T follicular helper cell (primary cell): ENCODE measurements at regions not wholly inside any gene's neighbourhood (a gene's known extent, or its start where the extent isn't known, plus 50 kb on each side); places are given as distances from the start of the nearest gene placed in this dataset.

Source experiments
- DNase-seq: peaks from one replicate; pipeline ENCODE4 v3.0.0-alpha.2; 2020; ENCODE audit warnings: low read depth

DNA sequence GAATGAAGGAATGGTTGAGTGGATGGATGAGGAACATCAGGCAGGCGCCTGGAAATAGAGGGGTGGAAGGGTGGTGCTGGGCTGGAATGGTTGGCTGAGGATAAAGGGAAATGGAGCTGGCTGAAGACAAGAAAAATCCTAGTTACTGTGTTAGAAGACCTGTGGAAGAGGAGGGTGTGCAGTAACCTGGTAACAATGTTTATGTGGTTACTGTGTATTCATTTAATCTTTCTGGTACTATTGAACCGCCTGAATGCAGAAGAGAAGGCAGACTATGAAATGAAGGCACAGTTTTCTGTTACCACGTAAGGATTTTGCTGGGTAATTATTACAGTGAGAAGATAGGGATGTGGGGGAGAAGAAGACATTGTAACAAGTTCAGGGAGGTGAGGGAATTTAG, 110.3 kb upstream of the MGAT5 start:
- no peak for DNase-seq

DNA sequence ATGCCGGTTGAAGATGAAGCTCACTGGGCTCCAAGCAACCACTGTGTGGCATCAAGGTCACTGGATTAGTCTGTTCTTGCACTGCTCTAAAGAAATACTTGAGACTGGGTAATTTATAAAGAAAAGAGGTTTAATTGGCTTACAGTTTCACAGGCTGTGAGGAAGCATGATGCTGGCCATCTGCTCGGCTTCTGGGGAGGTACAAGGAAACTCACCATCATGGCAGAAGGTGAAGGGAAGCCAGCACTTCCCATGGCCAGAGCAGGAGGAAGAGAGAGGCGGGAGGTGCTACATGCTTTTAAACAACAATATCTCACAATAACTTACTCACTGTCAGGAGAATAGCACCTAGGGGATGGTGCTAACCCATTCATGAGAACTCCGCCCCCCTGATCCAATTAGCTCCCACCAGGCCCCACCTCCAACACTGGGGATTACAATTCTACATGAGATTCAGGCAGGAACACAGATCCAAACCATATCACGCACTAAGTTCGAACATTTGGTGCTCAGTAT, 109.7 kb upstream of the MGAT5 start:
- no peak for DNase-seq

GRCh38 chr2:134144651-134145050, 109.2 kb upstream of the MGAT5 start:
- DNase-seq, result no peak

- no peak for DNase-seq
These were observed 108.4 kb upstream of the MGAT5 start for GRCh38 chr2:134145519-134145918.

GRCh38 chr2:134146161-134146560, 107.7 kb upstream of the MGAT5 start:
- DNase-seq, result no peak

DNA sequence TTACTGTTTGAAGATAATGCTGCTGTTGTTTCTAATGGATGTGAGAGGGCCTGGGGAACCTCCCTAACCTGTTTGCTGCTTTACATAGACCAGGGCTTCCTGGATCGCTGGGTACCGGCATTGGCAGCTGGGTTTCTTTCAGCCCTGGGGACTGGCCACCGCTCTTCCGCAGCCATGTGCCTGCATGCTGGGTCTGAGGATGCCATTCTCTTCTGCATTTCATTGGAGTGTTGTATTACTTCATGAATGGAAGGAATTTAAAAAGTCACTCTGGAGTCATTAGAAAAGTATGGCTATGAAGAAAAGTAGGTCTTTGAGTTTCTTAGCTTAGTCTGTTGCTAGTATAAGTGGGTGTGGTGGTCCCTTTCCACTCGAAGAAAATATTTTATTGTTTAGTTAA, 107.3 kb upstream of the MGAT5 start:
- no peak for DNase-seq

DNA sequence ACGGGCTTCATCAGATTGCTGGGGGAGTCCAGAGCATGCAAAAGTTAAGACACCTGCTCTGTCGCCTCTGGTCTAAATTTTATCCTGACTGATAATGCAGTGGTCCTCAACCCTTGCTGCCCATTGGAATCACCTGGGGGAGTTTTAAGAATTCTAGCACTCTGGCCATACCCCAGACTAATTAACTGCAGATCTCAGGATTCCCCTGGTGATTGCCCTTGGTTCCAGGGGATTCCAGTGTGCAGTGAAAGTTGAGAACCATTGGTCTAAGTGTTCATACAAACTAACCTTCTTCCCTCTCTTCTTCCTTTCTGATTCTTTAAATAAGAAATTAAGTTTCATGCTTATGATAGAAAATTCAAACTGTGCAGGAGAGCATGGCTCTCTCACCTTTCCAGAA, 105.7 kb upstream of the MGAT5 start:
- DNase-seq, result no peak

DNA sequence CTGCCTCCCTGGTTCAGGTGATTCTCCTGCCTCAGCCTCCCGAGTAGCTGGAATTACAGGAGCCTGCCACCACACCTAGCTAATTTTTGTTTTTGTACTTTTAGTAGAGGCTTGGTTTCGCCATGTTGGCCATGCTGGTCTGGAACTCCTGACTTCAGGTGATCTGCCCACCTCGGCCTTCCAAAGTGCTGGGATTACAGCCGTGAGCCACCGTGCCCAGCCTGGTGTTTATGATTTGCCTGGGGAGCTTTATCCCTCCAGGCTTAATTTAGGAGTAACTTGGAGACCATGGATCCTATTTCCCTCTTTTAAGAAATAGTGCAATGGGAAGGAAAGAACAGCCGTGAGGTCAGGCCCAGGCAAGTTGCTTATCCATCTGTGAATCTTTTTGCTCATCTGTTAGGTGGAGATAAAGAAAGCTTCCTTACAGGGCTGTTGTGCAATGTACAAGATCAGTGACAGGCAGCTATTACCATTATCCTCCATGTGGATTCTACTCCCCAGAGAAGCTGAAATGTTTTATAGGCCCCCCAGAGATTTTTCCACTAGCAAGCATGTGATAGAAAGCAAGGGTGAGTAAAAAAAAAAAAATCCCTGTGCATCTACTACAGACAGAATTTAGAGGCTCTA, 104.9 kb upstream of the MGAT5 start:
- DNase-seq, result no peak

DNA sequence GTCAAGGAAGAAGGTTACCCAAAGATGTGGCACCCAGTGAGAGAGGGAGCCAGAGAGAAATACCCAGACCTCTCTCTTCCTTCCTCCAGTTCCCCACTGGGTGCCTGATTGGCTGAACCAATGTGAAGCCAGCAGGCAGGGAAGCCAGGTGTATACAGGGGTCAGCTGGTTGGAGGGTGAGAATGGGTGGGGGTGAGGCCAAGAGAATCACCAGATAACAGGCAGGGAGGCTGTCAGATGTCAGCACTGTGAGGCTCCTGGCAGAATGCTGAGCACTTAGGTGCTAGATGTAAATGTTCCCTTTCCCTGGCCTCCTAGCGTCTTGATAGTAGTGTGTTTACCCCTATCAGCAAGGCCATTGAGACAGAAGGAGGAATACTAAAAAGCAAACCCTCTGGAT, 104.0 kb upstream of the MGAT5 start:
- no peak for DNase-seq

GRCh38 chr2:134150760-134151159, 103.1 kb upstream of the MGAT5 start:
- no peak for DNase-seq

DNA sequence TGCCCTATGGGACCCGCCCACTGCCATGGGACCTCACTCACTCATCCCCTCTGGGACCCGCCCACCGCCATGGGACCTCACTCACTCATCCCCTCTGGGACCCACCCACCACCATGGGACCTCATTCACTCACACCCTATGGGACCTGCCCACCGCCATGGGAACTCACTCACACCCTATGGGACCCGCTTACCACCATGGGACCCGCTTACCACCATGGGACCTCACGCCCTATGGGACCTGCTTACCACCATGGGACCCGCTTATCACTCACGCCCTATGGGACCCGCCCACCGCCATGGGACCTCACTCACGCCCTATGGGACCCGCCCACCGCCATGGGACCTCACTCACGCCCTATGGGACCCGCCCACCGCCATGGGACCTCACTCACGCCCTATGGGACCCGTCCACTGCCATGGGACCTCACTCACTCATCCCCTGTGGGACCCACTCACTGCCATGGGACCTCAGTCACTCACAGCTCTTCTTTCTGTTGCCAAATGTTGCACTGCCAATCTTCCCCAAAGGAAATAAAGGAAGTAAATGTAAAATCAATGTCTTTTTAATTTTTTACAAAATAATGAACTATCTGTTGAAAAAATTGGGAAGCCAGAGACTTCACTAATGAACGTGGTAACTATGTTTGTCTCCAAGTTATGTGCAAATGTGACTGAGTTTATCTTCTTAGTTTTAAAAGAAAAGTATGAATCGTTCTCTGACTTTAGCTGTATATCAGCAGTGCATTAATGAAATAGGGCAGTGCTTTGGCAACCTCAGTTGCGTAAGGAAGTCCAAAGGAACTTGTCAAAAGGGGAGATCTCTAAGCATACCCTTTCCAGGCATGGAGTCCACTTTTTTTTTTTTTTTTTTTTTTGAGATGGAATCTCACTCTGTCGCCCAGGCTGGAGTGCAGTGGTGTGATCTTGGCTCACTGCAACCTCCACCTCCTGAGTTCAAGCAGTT, 101.5 kb upstream of the MGAT5 start:
- DNase-seq, result no peak

- no peak for DNase-seq
These were observed 100.5 kb upstream of the MGAT5 start for GRCh38 chr2:134153294-134153880.

DNA sequence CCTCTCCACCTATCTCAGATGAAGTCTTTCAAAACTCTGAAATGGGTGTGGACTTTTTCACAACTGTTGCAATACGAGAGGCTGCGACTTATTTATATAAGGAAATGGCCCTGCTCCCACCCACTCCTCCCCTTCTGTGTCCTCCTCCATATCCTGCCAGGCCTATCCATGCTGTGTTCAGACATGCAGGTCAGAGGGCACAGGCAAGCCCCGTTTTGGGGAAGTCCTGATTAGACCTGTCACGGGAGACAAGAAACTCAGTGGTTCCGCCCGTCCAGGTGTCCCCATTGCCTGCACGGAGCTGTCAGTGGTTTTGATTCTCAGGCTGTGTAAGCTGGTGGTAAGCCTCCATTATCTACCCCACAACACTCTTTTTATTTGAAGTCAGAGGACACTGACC, 99.6 kb upstream of the MGAT5 start:
- DNase-seq, result no peak

DNA sequence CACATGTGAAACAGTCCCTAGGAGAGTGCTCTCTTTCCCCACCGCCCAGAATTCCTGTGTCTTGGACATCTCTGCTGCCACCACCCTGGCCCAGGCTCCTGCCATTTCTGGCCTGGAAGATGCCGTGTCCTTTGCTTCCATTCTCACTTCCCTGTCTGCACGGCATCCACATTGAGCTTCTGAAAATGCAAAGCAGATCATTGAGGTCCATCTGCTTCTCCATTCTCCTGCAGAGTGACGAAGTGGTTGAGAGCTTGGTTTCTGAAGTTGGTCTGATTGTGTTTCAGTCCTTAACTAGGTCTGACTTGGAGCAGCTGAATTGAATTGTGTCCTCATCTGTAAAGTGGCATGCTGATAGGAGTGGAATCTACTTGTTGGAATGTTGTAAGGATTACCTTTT, 98.7 kb upstream of the MGAT5 start:
- DNase-seq, result no peak

DNA sequence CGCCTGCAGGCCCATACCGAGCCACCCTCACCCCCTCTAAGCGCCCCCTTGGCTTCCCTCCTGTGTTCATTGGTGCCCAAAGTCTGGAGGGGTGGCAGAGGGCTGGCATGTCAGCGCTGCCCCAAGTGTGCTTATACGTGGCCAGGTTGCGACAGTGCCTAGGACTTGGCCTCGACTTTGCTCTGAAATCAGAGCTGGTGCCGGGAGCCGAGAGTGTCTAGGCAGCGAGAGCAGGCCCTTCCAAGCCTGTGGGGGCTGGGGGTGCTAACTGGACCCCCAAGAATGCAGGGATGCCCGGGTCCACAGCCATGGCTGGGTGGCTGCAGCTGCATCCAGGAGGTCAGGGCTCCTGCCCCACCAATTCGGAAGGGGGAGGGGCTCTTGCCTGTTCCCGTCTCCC, 95.6 kb upstream of the MGAT5 start:
- DNase-seq, result no peak

GRCh38 chr2:134161170-134161547, 92.7 kb upstream of the MGAT5 start:
- no peak for DNase-seq

DNA sequence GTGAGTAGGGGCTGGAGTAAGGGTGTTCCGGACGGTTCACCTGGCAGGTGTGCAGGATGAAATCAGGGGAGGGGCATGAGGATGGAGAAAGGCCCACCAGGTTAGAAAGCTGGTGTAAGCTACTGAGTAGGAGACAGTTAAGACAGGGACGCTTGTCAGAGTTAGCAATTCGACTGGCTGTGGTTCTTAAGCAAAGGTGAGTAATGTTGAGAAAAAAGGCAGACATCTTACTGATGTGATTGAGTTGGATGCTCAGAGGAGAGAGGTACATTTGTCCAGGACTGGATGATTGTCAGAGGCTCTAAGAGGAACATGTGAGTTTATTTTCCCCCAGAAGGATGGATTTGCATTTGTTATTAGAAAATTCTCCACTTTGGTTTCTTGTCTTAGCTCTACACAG, 90.5 kb upstream of the MGAT5 start:
- no peak for DNase-seq

DNA sequence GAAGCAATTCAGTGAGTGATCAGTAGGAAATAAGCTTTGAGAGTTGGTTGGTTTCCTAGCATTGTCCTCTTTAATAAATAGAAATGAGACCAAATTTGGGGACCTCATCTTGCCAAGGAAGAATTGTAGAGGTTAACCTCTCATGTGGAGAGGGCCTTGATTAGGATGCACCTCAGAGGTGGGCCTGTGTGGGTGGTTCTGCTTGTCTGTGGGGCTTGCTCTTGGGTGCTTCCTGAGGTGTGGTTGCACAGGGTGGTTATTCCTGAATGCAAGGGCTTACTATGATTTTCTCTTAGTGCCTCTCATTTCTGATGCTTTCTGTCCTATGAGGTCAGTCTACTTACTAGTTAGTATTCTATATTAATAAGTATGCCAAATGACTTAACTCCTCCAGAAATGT, 89.6 kb upstream of the MGAT5 start:
- DNase-seq, result no peak

DNA sequence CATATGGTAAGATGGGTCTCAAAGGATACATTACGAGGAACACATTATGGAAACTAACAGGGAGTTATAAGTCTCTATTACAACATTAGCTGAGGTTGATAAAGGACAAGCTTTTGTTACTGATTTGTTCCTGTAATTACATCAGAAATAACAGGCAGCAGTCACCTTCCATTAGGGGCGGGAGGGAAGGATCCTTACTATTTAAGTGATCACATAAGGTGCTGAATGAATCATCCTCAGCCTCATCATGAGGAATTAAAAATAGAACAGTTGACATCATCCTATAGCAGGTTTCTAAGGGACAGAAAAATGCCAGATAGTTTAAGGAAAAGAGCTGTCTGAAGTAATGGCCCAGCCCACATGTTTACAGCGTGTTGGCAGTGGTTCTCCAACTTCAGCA, 86.9 kb upstream of the MGAT5 start:
- DNase-seq, result no peak

GRCh38 chr2:134169788-134170187, 84.1 kb upstream of the MGAT5 start:
- no peak for DNase-seq

- DNase-seq, result no peak
These were observed 83.6 kb upstream of the MGAT5 start for GRCh38 chr2:134170294-134170693.

DNA sequence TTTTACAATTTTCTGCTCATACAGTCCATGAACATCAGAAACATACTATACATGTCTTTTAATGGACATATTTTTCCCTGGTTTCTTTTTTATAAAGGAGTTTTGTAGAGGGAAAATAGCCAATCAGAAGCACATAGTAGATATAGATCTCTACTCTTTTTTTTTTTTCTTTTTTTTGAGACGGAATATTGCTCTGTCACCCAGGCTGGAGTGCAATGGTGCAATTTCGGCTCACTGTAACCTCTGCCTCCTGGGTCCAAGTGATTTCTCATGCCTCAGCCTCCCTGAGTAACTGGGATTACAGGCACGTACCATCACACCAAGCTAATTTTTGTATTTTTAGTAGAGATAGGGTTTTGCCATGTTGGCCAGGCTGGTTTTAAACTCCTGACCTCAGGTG, 83.2 kb upstream of the MGAT5 start:
- no peak for DNase-seq
